IPS-NIHi7 (cell line): ENCODE measurements at regions not wholly inside any gene's neighbourhood (a gene's known extent, or its start where the extent isn't known, plus 50 kb on each side); places are given as distances from the start of the nearest gene placed in this dataset.
A peak's percentile ranks its signal among the peaks of the same experiment; 100 is the strongest.
"Not testable (repeated sequence)": the region's sequence is repeated elsewhere in the genome, so short reads cannot be mapped to it uniquely, and the experiment has no call there.

ENCODE experiments used
- DNase-seq: peaks from one replicate; pipeline ENCODE4 v3.0.0; 2012; ENCODE audit warnings: mixed read lengths; ENCODE audit errors: extremely low spot score

DNA sequence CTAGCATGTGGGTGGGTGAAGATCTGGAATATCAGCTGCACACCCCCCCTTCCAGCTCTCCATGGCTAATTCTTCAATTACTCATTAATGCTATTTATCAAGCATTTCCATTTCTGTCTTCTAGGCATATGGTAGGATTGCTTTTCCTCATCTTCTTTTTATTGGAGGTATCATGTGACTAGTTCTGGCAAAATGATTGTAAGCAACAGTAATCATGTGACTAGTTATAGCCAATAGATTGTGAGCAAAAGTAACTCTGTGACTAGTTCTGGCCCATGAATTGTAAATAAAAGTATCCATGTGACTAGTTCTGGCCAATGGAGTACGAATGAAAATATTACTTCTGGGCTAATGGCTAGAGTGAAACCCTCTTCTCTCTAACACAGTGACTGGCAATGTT lies 107.0 kb upstream of the TMEM132E start:
- DNase-seq, result no peak

DNA sequence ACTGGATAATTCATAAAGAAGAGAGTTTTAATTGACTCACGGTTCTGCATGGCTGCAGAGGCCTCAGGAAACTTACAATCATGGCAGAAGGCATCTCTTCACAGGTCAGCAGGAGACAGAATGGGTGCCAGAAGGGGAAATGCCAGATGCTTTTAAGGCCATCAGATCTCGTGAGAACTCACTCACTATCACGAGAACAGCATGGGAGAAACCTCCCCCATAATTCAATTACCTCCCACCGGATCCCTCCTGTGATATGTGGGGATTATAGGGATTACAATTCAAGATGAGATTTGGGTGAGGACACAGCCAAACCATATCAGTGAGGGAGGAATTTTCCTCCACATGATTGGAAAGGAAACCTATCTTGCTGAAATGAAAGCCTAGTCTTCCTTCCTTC lies 108.1 kb upstream of the TMEM132E start:
- not testable (repeated sequence) for DNase-seq

DNA sequence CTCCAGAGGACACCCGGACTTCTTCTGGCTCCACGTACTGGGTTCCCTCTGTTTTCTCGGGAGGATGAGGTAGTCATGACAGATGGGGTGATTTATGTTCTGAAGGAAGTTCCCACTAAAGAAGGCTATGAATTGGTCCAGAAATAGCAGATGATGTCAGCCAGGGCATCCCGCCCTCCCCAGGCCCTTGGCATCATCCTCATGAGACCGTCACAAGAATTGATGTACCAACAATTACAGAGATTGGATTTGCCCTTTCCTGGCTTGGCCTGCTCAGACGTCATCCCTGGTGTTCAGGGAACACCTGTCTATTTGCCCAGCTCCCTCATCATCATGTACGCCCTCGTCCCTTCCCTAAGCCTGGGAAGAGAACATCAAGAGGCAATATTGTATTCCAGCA lies 102.8 kb upstream of the CCL1 start:
- DNase-seq, result no peak

DNA sequence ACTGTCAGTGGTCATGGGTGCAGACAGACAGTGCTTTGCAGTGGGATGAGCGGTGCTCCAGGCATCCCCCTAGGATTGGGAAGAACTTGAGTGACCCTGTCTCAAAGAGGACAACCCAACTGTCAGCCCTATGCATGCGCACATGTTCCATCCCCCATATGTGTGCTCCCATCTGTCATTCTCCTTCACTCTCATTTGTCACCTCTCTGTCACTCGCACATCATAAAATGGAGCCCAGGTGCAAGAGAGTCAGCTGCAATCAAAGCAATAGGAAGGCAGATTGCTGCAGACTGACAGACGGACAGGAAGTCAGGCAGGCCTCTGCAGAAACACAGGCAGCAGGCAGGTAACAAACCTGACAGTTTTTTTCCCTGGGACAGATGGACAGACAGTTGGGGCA lies 101.8 kb upstream of the CCL1 start:
- DNase-seq, result no peak

DNA sequence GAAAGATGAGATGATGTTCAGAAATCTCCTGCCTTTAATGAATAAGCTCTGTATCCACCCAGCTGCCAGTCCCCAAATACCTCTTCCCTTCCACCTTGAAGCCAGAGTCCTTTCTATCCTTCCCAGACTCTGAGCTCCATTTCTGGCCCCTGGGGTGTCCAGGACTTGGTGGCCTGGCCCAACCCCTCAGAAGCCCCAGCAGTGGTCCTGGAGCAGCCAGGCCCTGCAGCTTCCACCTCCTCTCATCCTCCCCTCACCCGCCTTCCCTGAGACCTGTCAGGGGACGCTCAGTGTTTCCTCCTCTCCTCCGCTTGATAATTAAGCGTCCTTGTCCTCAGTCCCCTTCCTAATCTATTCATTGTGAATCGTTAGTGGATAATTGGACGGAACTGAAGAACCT lies 95.2 kb upstream of the CCL1 start:
- DNase-seq, result no peak

DNA sequence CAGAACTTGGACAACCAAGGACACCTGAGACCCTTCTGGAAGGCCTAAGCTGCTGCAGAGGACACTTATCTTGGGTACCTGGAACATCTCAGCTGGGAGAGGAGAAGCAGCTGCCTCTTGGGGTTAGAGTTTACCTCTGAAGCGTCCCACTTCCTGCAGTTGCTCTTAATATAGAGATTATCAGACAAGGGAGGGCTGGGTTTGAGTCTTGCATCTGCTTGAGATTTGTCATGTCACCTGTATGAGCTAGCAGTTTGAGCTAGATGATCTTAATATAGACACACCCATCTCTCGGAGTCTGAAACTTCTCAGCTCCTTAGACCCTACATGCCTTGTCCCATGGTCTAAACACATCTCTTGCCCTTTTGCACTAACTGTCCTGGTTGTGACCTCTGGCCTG lies 93.1 kb upstream of the CCL1 start:
- DNase-seq, result no peak

DNA sequence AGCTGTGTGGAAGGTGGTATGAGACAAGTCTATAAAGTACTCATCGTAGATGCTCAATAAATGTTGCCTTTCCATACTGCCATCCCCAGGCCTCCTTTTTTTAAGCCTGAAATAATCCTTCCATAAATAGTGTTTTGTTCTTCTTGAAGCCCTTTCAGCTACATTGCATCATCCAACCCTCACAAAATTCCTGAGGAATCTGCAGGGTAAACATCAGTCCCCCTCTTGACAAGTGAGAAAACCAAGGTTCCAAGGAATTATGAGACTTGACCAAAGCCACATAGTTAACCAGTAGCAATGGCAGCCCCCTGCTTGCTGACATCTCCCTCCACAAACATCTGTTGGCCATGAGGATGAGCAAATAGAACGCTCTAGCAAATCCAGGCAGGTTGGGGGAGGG lies 89.7 kb upstream of the CCL1 start:
- no peak for DNase-seq

DNA sequence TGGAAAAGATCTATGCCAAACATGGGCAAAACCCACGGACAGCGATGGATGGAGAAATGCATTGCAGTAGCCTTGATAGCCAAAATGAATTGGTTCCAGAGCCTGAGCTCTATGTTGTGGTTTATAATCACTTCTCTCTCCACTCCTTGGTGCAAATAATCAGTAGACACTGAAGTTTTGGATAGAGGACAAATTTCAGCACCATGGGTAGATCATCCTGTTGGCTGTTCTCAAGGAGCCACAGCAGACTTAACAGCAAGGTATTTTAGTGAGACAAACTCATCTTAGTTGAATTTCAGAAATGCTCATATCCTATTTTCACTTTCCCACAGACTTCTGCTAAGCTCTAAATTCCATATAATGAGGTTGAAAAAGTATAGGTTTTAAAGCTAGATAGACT lies 88.3 kb upstream of the CCL1 start:
- peak; percentile 32 for DNase-seq

DNA sequence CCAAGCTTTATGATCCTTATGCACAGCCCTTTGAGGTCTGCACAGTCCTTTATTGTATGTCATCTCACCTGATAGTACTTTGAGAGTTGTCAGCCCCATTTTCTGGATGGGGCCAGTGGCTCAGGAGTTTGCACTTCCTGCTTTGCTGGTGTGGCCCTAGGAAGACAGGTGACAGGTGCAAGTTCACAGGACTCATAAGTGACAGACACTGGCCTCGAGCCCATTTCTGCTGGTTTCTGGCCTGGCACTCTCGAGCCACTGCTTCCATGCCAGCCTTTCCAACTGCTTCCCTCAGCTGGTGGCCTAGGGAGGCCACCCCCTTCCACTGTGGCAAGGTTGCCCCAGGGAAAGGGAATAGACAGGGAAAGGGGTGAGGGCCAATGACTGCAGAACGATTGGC lies 84.4 kb upstream of the CCL1 start:
- no peak for DNase-seq

DNA sequence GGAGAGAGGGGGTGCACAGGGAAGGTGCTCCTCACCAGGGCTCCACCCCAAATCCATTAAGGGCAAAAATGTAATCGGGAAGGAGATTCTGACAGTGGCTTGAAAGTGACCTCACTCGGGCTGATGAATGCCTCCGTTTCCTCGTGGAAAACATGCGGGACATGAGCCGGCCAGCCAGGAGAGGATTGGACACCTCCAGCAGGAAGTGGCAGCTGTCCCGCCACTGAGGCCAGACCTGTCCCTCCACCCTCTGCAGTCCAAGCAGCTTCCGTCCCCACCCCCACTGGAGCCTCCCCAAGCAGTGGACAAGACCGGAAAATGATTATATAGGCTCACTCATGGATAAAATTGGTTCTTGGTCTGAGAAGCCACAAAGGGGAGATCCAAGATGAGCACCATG lies 82.1 kb upstream of the CCL1 start:
- no peak for DNase-seq

DNA sequence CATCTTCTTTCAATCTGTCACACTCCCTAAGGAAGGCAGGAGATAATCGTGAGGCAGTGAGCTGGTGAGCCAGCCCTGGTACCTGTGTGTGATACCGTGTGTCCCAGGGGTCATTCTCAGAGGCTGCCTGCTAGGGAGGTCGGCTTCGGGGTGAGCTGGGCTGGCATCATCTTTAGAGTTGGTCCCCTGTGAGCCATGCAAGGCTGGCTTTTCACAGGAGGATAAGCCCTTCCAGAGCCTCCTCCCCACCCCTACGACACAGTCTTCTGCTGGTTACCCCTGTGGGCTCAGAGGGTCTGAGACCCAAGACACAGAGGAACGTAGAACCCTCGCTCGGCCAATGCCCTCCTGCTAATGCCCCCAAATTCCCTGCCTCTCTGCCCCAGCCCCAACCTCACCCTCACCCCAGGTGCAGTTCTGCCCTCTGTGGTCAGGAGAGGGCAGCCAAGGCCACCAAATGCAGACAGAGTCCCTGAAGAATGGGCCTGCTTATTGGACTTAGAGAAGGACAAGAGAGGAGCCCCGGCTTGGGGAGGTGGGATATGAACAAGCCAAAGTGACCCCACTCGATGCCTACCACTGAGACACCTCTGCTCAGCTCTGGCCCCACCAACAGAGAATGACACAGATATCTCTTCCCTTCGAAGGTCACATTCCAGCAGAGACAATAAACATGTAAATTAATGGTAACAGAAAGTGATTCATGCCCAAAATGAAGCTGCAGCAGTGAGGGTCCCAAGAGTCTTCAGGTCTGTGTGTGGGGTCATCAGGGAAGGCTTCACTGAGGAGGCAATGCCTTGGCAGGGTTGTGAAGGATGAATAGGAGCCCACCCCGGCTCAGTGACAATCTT lies 80.8 kb upstream of the CCL1 start:
- peak; percentile 70 for DNase-seq

DNA sequence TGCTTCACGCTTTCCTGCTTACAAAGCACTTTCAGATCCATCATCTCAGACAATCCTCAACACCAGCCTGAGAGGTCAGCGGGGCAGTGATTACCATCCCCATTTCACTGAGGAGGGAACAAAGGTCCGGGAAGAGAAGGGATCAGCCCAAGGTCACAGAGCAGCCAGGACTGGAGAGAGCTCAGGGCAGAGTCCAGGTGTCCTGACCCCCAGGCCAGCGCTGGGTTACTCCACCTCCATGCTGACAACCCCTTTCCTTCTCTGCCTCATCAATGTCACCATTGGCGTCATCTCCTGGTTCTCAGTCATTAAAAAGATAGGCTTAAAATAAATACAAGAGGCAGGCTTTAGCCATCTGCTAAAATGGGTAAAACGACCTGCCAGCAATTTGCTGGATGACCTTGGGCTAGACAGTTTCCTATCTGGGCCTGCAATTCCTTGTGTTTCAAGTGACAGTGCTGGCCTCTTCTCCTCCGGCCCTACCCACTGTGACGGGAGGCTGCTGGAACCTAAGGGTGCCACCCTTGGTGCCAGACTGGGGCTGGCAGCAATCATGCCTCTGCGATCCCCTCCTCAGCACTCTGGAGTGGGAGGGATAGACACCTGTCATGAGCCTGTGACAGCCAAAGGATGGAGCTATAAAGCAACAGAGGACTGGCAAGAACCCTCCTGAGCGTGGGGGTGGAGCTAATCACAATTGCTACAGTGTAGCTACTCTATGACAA lies 79.5 kb upstream of the CCL1 start:
- no peak for DNase-seq

DNA sequence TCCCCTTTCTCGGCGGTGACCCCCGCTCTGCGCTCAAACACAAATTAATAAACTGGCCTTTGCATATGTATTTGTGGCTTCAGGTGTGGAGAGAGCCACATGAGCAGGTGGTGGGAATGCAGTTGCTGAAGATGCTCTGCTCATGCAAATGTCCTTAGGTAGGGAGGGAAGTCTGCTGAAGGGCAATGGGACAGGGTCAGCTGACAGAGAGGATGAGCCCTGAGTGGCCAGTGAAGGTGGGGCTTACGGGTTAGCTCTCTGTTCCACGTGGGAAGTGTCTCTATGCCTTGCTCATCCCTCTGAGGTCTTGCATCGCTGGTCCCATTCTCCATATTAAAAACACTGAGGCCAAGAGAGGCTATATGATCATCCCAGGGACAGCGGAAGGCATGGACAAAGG lies 74.2 kb upstream of the CCL1 start:
- DNase-seq, result no peak

DNA sequence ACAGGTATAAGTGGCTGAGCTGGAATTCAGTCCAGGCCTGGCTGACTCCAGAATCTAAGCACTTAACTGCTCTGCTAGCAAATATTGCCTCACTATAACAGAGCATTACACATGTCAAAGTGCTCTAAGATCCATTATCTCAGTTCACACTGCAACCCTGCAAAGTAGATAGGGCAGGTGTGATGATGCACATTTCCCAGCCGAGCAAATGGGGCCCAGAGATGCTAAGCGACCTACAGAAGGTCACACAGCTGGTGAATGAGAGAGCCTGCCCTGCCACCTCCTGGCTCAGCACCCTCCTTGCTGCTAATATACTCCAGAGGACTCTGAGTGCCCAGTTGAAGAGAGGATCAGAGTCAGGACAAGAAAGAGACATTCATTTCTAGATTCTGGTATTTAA lies 73.6 kb upstream of the CCL1 start:
- DNase-seq, result no peak

DNA sequence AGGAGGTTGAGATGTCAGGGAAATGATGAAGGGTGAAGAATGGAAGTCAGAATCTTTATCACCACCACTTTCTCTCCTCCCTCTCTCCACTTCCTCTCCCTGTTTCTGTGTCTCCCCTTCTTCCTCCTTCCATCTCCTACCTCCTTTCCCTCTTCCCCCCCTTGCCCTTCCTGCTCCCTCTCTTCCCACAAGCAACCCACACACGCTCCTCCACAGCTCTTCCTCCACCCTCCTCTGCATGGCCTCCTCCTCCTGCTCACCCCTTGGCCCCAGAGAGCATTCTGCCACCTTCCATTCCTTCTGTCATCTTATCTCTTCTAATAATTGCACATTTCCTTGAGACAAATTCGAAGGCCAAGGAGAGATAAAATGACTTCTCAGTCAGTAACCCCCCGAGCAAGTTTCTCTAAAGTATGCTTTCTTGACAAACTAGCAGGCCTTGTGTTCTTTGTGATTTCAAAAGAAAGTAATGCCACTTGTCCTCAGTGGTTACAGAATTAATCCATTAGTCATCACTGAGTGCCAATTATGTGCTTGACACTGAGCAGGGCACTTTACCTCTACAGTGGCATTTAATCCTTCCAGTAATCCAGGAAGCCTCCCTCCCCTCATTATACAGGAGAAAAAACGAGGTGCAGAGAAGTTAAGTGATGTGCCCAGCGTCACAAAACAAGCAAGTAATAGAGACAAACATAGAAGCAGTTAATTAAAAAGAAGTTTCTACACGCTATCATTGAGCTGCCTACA lies 72.3 kb upstream of the CCL1 start:
- no peak for DNase-seq

DNA sequence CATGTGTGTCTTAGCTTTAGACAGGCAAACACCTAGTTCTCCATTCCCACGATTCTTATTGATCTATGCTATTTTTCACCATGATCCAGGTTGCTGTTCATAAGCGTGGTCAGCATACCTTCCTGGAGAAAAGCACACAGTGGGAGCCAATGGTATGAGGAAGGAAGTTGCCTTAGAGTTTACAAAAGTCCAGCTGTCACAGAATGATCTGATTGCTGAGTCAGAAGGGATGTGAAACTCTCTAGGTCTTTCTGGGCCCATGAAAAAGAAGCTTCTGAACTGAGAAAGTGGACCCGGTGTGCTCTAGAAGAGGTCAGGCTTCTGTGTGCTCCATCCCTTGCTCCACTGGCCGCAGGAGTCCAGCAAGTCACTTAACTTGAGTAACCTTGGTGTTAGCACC lies 71.0 kb upstream of the CCL1 start:
- DNase-seq, result no peak

DNA sequence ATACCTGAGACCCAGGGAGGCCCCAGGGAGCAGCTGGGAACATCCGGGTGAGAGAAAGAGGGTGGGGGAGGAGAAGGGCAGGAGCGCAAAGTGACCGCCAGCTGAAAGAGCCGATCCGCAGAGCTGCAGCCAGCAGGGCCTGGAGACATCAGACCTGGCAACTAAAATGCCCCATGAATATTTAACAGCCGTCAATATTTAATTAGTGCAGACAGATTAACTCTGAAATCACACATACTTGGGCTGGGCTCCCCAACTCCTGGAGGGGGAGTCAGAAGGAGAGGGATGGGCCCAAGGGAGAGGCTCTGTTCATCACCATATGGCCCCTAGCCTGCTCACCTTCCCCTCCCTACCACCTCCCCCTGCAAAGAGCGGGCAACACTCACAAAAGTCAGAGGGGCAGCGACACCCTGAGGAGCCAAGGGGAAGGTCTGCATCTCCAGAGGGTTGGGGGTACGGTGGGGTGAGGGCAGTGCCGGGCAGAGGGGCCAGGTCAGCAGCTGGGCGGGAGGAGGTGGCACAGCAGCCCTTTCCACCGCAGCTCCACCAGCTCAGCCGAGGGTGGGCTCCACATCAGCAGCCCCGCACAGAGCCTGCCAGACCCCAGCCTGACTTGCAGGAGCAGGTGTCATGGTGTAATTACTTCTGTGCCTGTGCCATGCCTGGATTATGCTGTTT lies 61.9 kb upstream of the CCL1 start:
- peak; percentile 65 for DNase-seq

DNA sequence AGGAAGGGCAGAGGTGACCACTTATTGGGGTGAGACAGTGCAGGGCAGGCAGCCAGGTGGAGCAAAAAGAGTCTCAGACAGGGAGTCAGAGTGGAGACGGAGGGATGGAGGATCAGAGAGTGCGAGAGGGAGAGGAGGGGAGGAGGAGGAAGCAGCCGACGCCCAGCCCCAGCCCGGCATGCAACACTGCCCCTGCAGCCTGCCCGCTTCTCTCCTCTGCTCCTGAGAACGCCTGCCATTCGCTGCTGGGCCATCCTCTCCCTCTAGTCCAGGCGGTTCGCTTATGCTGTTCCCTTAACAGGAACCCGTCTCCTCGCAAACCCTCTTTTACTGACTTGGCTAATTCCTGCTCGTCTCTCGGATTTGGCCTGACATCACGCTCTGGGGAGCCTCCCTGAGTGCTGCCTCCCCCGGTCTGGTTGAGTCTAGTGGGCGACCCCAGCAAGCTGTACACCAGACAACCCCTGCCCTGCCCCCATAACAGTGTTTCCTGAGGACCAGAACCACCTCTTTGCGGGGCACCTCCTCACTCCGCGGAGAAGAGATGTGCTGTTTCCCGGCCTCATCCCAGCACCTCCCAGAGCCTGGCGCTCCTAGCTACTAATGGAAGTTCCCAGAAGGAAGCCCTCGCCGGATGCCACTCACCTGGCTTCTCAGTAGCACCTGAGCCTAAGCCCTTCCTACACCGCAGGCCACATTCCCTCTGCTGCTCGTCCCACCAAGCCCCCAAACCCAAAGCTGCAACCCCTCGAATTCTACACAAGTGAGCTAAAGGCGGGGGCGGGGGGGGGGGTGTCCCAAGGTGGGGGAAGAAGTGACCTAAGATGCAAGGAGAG lies 61.2 kb upstream of the CCL1 start:
- DNase-seq, result peak; percentile 50

DNA sequence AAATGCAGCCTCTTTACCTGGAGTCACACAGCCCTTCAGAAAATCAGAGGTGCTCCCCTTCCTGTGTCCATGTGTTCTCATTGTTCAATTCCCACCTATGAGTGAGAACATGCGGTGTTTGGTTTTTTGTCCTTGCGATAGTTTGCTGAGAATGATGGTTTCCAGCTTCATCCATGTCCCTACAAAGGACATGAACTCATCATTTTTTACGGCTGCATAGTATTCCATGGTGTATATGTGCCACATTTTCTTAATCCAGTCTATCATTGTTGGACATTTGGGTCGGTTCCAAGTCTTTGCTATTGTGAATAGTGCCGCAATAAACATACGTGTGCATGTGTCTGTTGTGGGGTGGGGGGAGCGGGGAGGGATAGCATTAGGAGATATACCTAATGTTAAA lies 60.3 kb upstream of the CCL1 start:
- DNase-seq, result not testable (repeated sequence)

DNA sequence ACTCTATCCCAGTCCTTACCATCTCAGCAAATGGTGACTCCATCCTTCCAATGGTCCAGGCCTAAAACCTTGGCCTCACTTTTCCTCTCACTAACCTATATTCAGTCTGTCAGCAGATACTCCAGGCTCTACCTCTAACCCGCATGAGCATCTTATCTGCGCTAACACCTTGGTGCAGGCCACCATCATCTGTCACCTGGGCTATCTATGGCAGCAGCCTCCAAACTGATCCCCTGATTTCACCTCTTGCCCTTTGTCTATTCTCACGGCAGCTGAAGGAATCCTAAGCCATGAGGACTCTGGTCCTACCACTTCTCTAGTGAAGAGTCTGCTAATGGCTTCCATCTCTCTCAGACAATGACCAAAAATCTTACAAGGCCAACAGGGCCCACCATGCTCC lies 57.9 kb upstream of the CCL1 start:
- DNase-seq, result no peak

DNA sequence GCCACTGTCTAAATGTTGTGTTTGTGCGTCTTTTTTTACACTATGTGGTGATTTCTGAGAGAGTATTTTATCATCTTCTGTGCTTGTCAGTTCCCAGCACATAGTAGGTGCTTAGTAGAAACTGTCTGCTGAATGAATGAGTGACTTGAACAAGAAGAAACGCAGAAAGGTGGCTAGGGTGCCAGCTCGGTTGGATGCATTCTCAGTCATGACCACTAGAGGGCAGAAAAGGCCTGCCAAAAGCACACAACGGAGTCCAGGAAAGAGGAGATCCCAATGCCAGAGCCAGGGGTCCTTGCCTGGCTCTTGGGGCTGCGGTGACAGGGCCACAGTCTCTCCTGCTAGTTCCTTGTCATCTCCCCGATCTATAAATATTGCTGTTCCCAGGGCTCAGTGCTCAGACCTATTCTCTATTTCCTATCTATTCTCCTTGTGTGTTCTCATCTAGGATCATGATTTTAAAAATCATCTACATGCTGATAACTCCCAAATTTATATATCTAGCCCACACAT lies 57.3 kb upstream of the CCL1 start:
- peak; percentile 87 for DNase-seq
